Tibial nerve (tissue), 3 donors: ENCODE measurements at regions not wholly inside any gene's neighbourhood (a gene's known extent, or its start where the extent isn't known, plus 50 kb on each side); places are given as distances from the start of the nearest gene placed in this dataset.

Experiments
- POLR2A ChIP-seq, 2 donors: fragments of 450-650 bp; IDR thresholded peaks; one replicate each; pipeline ENCODE4 v1.6.1; 2017; ENCODE audit warnings: antibody characterized with exemption in 2 of 2, mild to moderate bottlenecking in 2 of 2, moderate library complexity in 2 of 2
- TF ChIP-seq, protein P1 (sequence below), 5 experiments: fragments of 200-600 bp in 3 of 5; fragments of 450-650 bp in 2 of 5; sonication (generic) in 3 of 5; IDR thresholded peaks; one replicate each; pipeline ENCODE4 v1.5.1; 2016 to 2019; ENCODE audit warnings: antibody characterized with exemption in 5 of 5, mild to moderate bottlenecking in 3 of 5, moderate library complexity in 2 of 5

DNA sequence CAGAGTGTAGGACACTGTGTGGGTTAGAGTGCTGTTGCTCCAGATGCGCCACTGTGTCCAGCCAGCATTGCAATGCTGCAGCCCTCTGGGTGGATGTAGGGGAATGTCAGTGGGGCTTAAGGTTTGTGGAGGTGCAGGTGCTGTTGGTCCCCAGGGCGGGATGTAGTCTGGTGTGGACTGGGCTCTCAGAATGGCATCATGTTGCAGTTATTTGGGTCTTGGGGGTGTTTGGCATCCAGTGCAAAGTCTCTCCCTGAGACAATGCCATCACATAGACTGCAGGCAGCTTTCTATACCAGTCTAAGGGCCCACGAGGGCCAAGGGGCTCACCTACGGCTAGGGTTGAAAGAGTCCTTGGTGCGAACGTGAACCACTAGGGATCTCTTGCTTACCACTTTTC is 275.3 kb downstream of the SOX11 start:
- TF ChIP-seq, protein P1, sequence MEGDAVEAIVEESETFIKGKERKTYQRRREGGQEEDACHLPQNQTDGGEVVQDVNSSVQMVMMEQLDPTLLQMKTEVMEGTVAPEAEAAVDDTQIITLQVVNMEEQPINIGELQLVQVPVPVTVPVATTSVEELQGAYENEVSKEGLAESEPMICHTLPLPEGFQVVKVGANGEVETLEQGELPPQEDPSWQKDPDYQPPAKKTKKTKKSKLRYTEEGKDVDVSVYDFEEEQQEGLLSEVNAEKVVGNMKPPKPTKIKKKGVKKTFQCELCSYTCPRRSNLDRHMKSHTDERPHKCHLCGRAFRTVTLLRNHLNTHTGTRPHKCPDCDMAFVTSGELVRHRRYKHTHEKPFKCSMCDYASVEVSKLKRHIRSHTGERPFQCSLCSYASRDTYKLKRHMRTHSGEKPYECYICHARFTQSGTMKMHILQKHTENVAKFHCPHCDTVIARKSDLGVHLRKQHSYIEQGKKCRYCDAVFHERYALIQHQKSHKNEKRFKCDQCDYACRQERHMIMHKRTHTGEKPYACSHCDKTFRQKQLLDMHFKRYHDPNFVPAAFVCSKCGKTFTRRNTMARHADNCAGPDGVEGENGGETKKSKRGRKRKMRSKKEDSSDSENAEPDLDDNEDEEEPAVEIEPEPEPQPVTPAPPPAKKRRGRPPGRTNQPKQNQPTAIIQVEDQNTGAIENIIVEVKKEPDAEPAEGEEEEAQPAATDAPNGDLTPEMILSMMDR (IDR thresholded peaks at IDR 0.05), result no peak
- TF ChIP-seq POLR2A (IDR thresholded peaks at IDR 0.05), result no peak
